ENCODE measurements at regions not wholly inside any gene's neighbourhood (a gene's known extent, or its start where the extent isn't known, plus 50 kb on each side); places are given as distances from the start of the nearest gene placed in this dataset.

GRCh38 chr15:20646529-20647142, 105.0 kb upstream of the GOLGA6L6 start:
- no peak overlapping the region for H2AK5ac ChIP-seq (ENCODE audit: low read depth, low read length)
- no peak overlapping the region for H3K56ac ChIP-seq (replicated peaks; ENCODE audit: insufficient read length, low read depth, low read length)
- no peaks in the 10 kb centered on the region for H4K20me1 ChIP-seq (replicated peaks in 1 of 2; ENCODE audit: control insufficient read depth in 1 of 2, insufficient read depth in 2 of 2, low read length in 2 of 2)
- no peak overlapping the region for H2BK12ac ChIP-seq (ENCODE audit: low read depth, low read length)
- no peak overlapping the region for H4K91ac ChIP-seq (replicated peaks; ENCODE audit: insufficient read length, low read length)
- ChIA-PET POLR2A (ENCODE audit: partially characterized antibody) (no interaction called here), CTCF (ENCODE audit: partially characterized antibody) (no interaction called here)
- H3K14ac ChIP-seq (ENCODE audit: insufficient read length), result no peak overlapping the region
- no peaks in the 10 kb centered on the region for H3K23me2 ChIP-seq (ENCODE audit: low read depth, low read length)
- H3K4me1 ChIP-seq (replicated peaks in 1 of 4; ENCODE audit: control insufficient read depth in 3 of 4, insufficient read depth in 4 of 4, low read length in 3 of 4), result no peaks in the 10 kb centered on the region
- H3K79me1 ChIP-seq (ENCODE audit: low read depth, low read length), result no peaks in the 10 kb centered on the region
- H2AFZ ChIP-seq (ENCODE audit: low read length), result no peak overlapping the region
- H2BK120ac ChIP-seq (replicated peaks; ENCODE audit: low read depth, low read length), result no peak overlapping the region
- H4K8ac ChIP-seq (ENCODE audit: extremely low read depth, insufficient read depth, low read length), result no peak overlapping the region
- no peaks in the 10 kb centered on the region for H3K36me3 ChIP-seq (ENCODE audit: control insufficient read depth in 2 of 4, insufficient read depth in 4 of 4, low read length in 3 of 4)
- H3K23ac ChIP-seq (ENCODE audit: insufficient read length), result no peak overlapping the region
- no peak overlapping the region for H3K4ac ChIP-seq (replicated peaks; ENCODE audit: insufficient read length, low read depth, low read length)
- DNase-seq (ENCODE audit: low read depth in 1 of 2, low spot score in 2 of 2) (no peak), FAIRE-seq (no peak)
- peaks cover 26 to 40% of the 10 kb centered on the region in 2 experiments for H3K9me3 ChIP-seq (ENCODE audit: insufficient read depth in 2 of 2, low read depth in 1 of 2, low read length in 1 of 2)
- no peak overlapping the region for H3K9ac ChIP-seq (replicated peaks in 1 of 4; ENCODE audit: extremely low read depth in 1 of 4, low read depth in 3 of 4, low read length in 3 of 4)
- 81% methylated on average over 7 of the region's 7 CpGs; no CpG with 5 or more reads in 1 of the 2 experiments for WGBS, 2 experiments (ENCODE audit: extremely low coverage in 1 of 2, insufficient coverage in 1 of 2, insufficient read length in 1 of 2, insufficient replicate concordance in 2 of 2, low coverage in 1 of 2, low lambda C conversion rate in 2 of 2, missing lambda C conversion rate in 1 of 2)
- H3K4me2 ChIP-seq (ENCODE audit: insufficient read depth in 1 of 2, low read depth in 2 of 2, low read length in 2 of 2), result no peak overlapping the region
- no peak overlapping the region for H4K5ac ChIP-seq (ENCODE audit: insufficient read length, low read depth, low read length)
- no peak overlapping the region for H2BK20ac ChIP-seq (ENCODE audit: low read length)
- H3K4me3 ChIP-seq (ENCODE audit: extremely low read depth in 1 of 4, insufficient read depth in 2 of 4, low read depth in 3 of 4, low read length in 4 of 4), result no peak overlapping the region
- H3K27ac ChIP-seq (ENCODE audit: low read depth, low read length), result no peak overlapping the region
- no peak overlapping the region for H3K18ac ChIP-seq (ENCODE audit: extremely low read depth, low read length)
- TF ChIP-seq POLR2AphosphoS5 (IDR thresholded peaks at IDR 0.05; ENCODE audit: low read depth, low read length) (no peak), MAX (IDR thresholded peaks at IDR 0.05) (no peak), CBX5 (IDR thresholded peaks at IDR 0.05; ENCODE audit: low read depth, low read length) (no peak), SIRT6 (IDR thresholded peaks at IDR 0.05; ENCODE audit: low read length) (no peak), PHF8 (conservative IDR thresholded peaks at IDR 0.05; ENCODE audit: low read depth, low read length) (no peak), HDAC6 (IDR thresholded peaks at IDR 0.05; ENCODE audit: low read depth, low read length) (no peak), TCF12 (IDR thresholded peaks at IDR 0.05; ENCODE audit: low read depth, low read length) (no peak), FOSL1 (IDR thresholded peaks at IDR 0.05; ENCODE audit: insufficient read depth, low read depth, low read length) (no peak), ZNF274 (IDR thresholded peaks at IDR 0.05; ENCODE audit: borderline replicate concordance, extremely low read depth, low read length) (no peak)
- no peak overlapping the region for H2BK15ac ChIP-seq (ENCODE audit: low read length)
- no peak overlapping the region for H2BK5ac ChIP-seq (ENCODE audit: low read depth, low read length)
- H3K79me2 ChIP-seq (ENCODE audit: control insufficient read depth in 1 of 2, insufficient read depth in 2 of 2, low read length in 2 of 2), result no peaks in the 10 kb centered on the region
- no peaks in the 10 kb centered on the region for H3K27me3 ChIP-seq (replicated peaks in 1 of 4; ENCODE audit: control insufficient read depth in 3 of 4, extremely low read depth in 1 of 4, insufficient read depth in 3 of 4, low read length in 3 of 4)

Data from H1 (cell line).